MV-4-11 (cell line): ENCODE measurements at regions not wholly inside any gene's neighbourhood (a gene's known extent, or its start where the extent isn't known, plus 50 kb on each side); places are given as distances from the start of the nearest gene placed in this dataset.

Experiments
- DNase-seq: peaks from one replicate; lab custom pipeline; 2025; lab: John Stamatoyannopoulos, UW

DNA sequence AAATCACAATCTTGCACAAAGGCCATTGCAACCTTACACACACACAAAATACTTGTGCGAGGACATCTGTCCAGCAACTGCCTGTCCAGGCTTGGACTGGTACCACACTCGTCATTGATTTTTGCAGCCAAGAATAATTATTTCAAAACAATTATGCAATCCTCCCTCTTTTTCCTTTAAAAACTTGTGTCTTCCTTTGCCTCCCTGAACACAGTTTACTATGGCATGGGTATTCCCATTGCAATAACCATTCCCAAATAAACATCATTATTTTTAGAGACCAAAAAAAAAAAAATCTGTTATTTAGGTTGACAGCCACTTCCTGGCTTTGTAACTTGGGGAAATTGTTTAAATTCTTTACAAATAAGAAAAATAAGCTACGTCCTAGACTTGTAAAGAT is 54.0 kb downstream of the C11orf91 start:
- DNase-seq: no peak

DNA sequence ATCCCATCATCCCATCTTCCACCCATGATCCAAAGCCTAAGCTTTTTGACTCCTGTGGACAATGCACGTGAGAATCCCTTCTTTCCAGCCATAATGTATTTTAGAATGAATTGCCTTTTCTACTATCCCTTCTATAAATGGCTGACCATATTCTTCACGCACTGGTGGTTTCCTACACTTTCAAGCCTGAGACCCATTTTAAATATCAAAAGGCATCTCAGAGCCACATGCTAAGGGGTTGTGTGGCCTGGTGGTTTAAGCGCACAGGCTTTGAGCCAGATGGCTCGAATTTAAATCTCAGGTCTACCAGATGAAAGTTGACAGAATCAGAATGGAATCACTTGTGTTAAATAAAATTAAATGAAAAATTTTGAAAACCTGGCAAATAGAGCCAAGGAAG is 54.5 kb downstream of the C11orf91 start:
- no peak for DNase-seq

DNA sequence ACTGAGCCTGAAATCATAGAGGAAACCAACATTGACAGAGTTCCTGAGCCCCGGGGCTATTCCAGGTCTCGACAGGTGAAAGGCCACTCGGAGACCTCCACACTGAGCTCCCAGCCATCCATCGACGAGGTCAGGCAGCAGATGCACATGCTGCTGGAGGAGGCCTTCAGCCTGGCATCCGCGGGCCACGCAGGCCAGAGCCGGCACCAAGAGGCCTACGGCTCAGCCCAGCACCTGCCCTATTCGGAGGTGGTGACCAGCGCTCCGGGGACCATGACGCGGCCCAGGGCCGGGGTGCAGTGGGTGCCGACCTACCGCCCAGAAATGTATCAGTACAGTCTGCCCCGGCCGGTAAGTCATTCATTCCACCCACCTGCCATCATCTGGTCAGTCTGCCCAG is 54.9 kb downstream of the C11orf91 start:
- DNase-seq: no peak

DNA sequence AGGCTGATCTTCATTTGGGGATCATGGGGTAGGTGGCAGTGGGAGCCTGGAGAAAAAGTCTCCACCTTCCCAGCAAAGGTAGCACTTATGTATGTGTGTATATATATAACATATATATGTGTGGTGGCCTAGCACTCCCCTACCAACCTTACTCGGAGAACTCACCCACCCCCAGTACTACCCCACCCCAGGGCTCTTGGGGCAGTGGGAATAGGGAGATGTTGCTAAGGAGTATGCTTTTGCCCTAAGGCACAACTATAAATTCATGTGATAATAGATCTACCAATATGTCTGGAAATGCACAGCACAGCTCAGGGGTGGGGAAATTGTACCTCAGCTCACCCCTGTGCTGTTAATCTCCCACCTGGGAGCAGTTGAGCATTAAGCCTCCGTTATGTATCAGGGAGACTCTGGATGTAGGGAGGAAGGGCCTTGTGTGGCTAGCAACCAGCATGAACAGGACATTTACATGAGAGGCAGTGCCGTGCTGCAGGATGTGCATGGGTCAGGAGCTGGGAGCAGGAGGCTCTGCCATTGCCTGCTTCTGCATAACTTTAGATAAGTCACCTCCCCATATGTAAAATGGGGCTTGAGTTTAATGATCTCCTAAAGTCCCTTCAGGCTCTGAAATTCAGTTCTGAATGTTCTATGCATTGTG is 57.3 kb downstream of the C11orf91 start:
- no peak for DNase-seq

DNA sequence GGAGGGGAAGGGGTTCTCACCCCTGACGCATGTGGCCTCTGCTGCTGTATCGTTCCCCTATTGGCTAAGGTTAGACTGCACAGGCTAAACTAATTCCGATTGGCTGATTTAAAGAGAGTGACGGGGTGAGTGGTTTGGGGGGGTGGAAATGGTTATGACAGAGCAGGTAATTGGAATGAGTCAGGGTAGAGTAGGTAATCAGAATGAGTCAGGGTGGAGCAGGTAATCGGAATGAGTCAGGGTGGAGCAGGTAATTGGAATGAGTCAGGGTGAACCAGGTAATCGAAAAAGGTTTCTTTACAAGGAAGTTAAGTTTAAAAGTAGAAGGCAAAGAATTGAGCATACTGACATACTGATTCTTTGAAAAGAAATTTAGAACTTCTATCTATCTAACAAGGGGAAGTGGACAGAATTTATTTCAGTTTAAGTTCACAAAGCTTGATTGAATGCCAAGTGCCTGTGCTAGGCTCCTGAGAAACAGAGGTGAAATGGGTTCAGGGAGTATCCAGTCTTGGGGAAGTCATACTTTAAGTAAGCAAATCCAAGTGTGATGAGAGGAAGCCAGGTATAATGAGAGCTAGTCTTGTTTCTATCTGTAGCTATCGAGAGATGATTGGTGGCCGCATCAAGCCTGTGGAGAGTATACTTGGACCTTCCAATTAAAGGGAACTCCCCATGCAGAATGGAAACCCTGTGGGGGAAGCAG is 58.0 kb downstream of the C11orf91 start:
- DNase-seq: no peak

DNA sequence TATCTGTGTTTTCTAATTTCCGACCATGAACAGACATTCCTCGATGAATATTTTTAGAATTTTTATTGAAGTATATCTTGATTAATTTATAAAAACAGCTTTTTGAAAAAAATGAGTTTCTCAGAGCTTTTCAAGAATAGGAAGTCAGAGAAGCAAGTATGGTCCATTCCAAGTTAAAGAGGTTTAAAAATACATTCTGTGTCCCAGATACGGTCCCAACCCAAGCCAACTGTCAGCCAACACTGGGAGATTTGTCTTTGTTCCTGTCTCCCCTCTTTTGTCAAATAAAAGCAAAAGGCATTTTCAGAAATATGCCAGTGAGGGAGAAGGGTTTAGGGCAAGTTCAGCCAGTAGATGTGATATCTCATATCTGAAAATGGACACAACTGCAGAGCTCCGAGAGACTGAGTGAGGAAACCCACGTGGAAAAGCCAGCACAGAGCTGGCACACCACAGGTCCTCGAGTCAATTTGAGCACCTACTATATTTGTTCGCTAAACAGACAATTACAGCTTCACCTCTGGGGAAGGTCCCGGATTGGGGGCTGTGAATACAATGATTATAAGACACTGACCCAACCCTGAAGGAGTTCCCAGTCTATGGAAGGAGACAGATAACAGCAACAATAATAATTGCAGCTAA is 59.8 kb downstream of the C11orf91 start:
- DNase-seq: no peak

DNA sequence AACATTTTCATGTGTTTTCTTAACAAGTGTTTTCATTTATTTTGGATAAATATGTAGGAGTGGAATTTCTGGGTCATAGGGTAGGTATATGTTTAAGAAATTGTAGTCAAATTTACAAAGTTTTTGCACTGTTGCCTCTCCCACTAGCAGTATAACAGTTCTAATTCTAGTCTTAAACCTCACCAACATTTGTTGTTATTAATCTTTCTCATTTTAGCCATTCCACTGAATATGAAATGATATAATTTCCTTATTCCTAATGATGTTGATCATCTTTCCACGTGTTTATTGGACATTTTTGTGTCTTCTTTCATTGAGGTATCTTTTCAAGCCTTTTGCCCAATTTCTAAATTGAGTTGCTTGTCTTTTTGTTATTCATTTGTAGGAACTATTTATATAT is 62.0 kb downstream of the C11orf91 start:
- no peak for DNase-seq

DNA sequence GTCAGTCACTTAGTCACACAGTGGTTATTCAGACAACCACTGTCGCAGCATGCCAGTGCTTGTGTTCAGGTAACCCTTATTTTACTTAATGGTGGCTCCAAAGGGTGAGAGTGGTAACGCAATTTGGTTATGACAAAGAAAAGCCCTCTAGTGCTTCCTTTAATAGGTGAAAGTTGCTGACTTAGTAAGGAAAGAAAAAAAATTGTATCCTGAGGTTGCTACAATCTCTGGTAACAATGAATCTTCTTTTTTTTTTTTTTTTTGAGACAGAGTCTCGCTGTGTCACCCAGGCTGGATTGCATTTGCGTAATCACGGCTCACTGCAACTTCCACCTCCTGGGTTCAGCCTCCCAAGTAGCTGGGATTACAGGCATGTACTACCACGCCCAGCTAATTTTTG is 64.5 kb downstream of the C11orf91 start:
- peak; percentile 65 for DNase-seq

DNA sequence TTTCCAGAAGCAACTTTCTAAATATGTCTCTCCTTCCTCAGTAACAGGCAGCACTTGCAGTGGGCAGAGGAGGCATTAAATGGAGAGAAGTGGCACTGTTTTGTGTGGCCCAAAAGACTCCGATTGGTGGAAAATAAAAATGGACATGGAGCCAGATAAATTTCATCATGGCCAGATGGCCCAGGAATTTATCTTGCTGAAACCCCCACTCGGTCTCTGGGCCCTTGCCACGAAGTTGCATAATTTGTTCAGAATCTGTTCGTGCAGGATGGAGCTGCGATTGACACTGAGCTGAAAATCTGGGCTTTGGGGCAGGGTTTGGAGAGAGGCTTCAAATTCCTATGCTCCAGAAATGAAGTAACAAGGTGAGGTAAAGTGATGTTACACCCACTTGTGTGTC is 65.5 kb downstream of the C11orf91 start:
- DNase-seq: no peak

DNA sequence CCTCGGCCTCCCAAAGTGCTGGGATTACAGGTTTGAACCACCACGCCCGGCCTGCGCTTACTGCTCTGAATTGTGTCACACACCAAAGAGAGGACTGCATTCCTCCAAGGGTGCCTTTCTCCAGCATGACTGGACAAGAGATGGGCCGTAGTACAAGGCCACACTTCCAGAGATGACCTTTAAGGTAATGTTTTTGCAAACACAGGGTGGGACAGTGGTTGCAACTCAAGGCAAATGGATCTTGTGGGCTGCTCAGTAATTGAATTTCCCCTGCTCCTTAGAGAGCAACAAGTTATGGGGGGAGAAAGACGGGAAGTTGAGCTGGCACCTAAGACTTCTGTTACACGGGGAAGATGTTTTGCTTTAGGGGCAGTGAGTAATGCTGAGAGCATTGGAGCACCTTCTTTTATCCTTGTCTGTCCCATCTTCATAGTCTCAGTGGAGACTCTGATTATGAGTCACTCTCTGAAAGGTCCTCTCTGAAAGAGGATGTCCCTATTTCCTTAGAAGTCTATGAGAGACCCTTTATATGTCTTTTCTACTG is 66.3 kb downstream of the C11orf91 start:
- peak; percentile 14 for DNase-seq

DNA sequence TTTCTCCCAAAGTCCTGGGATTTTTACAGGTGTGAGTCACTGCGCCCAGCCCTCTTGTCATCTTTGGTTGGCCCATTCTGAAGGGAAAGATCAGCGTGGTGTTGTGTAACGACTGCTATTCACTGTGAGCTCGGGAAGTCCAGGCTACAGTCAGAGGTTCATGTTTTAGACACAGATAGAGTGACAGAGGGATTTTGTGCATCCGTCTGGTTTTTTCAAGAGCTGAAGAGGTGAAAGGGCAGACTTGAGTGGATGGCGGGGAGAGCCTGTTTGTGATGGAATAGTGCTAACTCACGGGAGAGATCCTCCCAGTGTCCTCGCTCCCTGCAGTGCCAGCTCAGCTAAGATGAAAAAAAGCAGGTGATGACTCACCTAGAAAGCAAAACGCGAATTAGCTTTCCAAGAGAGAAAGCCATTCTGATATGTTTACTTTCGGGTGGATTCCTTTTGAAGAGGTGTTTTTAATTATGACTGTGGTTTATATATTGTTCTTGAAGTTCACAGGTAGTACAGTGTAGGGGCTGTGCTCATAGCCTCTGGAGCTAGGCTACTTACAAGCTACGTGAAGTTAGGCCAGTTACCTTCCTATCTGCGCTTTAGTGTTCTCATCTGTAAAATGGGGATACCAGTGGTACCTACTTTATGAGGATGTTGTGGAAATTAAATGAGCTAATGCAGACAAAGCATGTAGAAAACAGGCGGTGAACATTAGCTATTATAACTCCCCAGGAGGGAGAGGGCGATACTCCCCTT is 67.2 kb downstream of the C11orf91 start:
- DNase-seq: no peak

DNA sequence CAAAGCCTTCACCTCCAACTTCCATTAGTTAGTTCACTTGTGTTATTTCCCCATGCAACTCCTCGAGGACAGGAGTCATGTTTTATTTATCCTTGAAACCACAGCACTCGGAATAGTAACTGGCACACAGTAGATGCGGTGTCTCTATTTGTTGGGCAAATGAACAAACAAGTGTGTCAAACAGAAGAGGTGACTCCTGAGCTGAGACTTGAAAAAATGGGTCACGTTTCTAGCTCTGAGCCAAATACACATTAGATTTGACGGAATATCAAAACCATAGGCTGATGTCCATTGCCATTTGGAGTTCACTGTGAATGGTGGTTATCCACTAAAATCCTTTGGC is 68.9 kb downstream of the C11orf91 start:
- DNase-seq: no peak

DNA sequence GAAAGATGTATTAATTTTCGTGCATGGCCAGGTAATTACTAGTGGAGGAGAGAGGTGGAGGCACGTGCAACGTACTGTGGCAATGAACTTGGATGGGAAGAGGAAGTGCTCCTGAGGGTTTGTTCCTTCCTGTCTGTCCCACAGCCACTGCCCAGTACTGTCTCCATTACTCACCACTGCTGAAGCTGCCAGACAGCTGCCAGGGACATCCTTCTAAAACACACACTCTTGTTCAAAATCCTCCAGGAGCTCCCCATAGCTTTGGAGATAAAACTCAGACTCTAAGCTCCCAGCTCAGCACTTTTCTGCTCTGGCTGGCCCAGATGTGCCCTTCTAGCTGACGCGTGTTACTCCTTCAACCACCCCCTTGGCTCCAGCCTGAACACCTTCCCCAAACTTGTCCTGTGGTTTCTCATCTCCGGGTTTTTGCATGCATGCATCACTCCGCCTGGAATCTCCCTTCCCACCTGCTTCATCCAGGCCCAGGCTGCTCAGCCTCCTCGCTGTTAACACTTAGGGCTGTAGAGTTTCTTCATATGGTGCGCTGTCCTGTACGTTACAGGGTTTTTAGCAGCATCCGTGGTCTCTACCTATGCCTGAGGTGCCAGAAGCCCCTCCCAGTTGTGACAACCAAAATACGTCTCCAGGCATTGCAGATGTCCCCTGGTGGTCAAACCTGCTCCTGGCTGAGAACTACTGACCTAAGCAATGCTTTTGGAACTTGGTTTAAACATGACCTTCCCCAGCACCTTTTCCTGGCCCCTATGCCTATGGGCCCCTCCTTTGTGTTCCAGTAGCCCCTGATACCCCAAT is 69.5 kb downstream of the C11orf91 start:
- no peak for DNase-seq

DNA sequence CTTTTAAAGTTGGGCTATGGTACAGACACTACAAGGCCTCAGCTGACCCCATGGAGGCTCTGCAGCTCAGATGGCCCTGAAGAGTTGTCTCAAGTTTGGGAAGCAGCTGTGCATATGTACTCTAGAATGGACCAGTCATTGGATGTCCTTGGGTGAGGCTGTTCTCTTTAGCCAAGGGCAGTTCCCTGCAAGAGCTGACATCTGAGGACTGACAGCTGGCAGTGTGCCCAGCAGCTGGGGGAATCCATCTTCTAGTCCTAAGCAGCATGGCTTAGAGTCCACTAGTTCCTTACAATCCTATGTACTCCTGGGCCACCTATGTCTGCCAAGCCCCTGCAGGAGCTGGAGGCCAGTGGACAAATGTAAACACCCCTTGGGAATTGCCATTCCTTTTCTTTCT is 76.5 kb downstream of the C11orf91 start:
- no peak for DNase-seq

DNA sequence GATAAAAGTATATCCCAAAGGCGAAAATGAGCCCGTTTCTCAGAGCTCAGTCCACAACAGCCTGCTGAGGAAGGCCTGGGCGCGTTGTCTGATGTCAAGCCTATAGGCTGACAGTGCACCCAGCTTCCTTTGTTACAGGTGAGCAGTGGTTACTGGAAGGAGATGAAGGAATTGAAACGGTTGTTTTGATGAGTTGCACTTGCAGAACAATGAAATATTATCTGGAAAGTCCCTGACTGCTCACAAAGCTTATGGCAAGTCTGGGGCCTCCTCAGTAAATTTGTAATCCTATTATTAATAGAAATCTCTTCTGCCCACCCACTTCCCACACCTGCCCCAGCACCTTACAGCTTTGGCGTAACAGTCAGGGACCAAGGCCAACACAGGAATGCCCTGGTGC is 77.8 kb downstream of the C11orf91 start:
- no peak for DNase-seq

DNA sequence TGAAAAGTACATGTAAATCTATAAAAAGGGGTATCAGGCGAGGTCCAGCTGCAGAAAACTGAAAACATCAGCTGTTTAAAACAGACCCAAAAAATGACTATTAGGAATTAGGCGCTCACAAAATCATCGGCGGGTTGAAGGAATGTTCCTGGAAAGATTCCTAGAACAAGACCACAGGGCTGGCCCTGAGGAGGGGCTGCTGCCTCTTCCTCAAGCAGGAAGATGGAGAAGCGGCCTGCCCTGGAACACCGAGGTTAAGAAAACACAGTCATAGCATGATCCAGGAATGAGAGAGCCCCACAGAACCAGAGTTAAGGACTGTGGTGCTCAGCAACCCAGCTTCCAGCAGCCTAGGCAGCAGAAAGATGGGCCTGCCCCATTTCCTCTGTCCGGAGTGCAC is 78.4 kb downstream of the C11orf91 start:
- no peak for DNase-seq

DNA sequence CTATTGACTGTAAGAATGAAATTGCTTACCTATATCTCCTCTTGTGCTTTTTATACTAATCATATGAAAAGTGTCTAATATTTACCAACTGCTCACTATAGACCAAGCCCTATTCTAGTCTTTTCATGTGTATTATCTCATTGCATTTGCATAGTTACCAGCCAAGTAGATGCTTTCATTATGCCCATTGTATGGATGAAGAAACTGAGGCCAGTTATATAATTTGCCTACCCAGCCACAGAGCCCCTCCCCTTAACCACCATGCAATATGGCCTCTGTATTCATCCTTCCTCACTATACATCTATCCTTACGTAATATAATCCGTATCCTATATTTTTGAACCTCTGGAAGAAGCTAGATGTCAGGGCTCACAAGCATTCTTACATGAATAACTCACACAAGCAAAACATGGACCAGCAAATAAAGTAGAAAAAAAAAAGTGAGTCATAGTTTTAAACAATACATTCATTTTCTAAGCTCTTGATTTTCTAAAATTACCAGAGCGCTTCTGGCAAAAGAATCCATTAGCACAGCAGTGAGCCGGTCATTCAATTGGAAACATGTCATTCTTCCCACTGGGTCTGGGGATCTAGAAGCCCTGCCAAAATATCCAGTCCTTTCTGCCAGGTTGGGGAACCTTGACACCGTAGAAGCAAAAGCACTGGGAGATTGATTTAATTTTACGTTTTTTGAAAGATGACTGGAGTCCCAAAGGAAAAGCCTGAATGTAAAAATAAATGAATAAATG is 80.0 kb downstream of the C11orf91 start:
- DNase-seq: no peak

DNA sequence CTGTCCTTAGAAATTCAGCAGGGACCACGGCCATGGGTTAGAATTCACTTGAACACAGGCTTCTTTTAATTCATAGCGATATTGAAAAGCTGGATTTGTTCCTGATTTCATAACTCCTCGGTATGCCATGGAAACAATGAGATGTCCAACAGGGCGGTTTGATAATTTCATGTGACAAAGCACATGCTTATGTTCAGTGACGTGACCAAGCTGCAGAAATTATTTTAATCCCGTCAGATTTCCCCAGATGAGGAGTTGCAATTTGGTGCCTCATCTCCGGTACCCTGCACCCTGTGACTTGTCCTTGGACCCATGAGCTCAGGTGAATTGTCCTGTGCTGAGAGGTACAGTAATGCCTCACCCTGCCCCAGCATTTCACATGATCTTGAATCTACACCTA is 81.7 kb downstream of the C11orf91 start:
- no peak for DNase-seq

DNA sequence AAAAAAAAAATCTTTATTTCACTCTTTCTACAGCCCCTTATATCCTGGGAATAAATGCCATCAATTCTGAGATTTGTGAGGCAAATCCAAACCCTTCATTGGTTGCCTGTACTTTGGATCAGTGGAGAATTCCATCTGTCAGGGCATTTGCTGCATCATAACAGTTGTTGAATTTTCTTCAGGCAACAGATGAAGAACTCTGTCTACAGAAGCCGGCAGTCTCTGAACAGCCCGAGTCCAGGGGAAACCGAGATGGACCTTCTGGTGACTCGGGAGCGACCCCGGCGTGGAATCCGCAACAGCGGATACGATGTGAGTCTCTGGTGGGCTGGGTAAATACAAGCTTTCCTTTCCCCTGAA is 82.3 kb downstream of the C11orf91 start:
- no peak for DNase-seq

DNA sequence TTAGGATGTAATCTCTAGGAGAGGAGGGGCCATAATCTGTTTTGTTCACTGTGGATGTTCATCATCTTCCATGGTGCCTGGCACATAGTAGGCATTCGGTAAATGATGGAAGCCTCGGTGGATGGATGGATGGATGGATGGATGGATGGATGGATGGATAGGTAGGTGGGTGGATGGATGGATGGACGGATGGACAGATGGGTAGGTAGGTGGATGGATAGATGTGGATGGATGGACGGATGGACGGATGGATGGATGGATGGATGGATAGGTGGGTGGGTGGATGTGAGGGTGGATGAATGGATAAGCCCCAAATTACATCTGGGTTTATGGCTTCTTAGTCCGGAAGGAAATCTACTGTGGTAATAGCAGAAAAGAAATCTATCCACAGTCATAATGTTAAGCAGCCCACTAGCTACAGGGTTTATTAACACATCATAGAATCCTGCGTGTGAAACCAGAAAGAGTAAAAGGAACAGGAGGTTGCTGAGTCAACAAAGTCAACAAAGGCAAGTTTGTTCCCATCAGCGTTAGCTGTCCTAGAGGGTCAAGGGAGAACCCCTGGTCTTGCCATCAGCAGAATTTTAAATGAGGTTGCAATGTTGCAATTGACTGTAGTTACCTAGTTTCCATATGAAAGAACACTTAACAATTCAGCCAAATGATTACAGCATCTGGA is 82.8 kb downstream of the C11orf91 start:
- no peak for DNase-seq

DNA sequence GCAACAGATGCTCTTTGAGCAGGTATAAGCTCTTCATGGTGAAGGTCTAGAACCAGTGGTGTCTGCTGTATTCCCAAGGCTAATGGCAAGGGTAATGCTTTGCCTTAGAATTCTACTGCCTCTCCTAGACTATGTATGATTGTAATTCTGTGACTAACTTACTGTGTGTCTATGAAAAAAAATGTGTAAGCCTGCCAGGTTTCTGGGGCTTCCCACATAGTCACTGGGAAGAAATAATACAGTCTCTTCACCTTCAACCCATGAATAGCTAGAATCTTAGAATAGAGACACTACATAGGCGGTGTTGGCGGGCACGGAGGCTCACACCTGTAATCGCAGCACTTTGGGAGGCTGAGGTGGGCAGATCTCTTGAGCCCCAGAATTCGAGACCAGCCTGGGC is 84.1 kb downstream of the C11orf91 start:
- DNase-seq: no peak
